ENCODE measurements at regions not wholly inside any gene's neighbourhood (a gene's known extent, or its start where the extent isn't known, plus 50 kb on each side); places are given as distances from the start of the nearest gene placed in this dataset.

- TF ChIP-seq GABPA (IDR thresholded peaks at IDR 0.05; ENCODE audit: low read depth), result no peak
- no peak for TF ChIP-seq CTCF (IDR thresholded peaks at IDR 0.05 in 2 of 3, conservative IDR thresholded peaks at IDR 0.05 in 1 of 3; ENCODE audit: control insufficient read depth in 2 of 3, extremely low read depth in 1 of 3, insufficient read depth in 1 of 3, low read depth in 3 of 3, low read length in 3 of 3)
- no peak for TF ChIP-seq HDAC2 (IDR thresholded peaks at IDR 0.05)
- no peak for TF ChIP-seq NFIC (IDR thresholded peaks at IDR 0.05; ENCODE audit: low read depth, low read length)
- TF ChIP-seq RAD21 (IDR thresholded peaks at IDR 0.05; ENCODE audit: insufficient read depth, low read depth, low read length), result no peak
- no peak for TF ChIP-seq EED (IDR thresholded peaks at IDR 0.05; ENCODE audit: low read depth)
- no peak for TF ChIP-seq ZNF274 (IDR thresholded peaks at IDR 0.05; ENCODE audit: insufficient read depth, insufficient read length)
These were observed 253.2 kb downstream of the ZPLD1 start for GRCh38 chr3:102687851-102688555.
